Colon (tissue), 2 donors: ENCODE measurements at regions not wholly inside any gene's neighbourhood (a gene's known extent, or its start where the extent isn't known, plus 50 kb on each side); places are given as distances from the start of the nearest gene placed in this dataset.
"Not testable (repeated sequence)": the region's sequence is repeated elsewhere in the genome, so short reads cannot be mapped to it uniquely, and the experiment has no call there.

ENCODE experiments used
- FAIRE-seq: peaks from 2 replicates; lab custom pipeline; 2012; peaks lifted over from hg19 to GRCh38; lab: Jason Lieb, UNC
- donor health status: control.
- donor health status: control.

DNA sequence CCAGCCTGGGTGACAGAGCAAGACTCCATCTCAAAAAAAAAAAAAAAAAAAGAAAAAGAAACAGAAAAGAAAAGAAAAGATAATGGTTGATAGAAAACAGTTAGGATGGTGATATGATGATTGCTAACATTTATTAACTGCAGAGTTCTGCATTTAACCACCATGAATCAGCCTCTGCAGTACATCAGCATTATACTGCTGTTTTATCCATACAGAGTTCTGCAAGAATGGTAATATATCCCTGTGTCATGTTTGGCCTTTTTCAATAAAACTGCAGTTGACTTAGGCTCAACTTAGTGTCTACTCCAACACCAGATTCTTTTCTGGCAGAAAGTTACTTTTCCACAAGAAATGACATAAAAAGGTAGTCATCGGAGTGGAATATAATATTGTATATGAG lies 62.6 kb downstream of the DUSP6 start:
- FAIRE-seq: no peak

DNA sequence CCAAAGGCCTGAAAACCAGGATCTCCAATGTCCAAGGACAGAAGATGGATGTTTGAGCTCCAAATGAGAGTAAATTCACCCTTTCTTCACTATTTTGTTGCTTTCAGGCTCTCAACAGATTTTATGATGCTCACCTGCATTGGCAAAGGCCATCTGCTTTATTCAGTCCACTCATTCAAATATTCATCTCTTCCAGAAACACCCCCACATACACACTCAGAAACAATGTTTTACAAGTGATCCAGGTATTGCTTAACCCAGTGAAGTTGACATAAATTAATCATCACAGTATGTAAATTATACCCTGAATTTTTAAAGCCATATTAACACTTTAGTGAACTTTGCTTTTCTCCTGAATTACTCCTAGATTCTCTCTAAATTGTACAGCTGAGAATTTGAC lies 63.3 kb downstream of the DUSP6 start:
- FAIRE-seq: no peak

DNA sequence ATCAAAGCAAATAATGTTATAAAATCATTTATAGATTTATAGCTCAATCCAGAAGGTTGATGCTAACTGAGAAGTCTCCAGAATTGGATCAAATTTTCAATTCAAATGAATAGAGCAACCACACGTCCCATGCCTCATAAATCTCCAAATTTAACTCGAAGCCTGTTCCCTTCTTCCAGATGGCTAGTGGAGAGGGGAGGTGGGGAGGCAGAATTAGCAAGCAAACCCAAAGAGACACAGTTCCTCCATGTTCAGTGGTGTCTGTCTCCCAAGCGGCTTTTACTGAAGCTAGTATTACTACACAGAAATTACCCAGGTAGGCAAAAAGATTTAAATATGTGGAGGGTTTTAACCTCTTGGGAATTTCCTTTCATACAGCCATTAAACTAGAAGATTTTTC lies 65.8 kb downstream of the DUSP6 start:
- no peak for FAIRE-seq

DNA sequence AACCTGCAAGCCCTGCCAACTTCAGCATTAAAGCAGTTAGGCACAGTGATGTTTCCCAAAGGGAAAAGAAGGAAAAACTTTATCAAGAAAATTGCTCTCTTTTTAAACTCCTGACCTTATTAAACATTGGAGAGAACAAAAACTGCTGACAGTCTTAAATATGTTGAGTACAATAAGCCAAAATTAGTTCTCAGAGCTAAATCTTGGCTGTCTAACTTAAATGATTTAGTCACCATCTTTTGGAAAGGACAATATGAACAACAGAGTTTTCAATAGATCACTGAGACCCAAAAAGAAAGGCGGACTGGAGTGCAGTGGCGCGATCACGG lies 70.8 kb downstream of the DUSP6 start:
- no peak for FAIRE-seq

DNA sequence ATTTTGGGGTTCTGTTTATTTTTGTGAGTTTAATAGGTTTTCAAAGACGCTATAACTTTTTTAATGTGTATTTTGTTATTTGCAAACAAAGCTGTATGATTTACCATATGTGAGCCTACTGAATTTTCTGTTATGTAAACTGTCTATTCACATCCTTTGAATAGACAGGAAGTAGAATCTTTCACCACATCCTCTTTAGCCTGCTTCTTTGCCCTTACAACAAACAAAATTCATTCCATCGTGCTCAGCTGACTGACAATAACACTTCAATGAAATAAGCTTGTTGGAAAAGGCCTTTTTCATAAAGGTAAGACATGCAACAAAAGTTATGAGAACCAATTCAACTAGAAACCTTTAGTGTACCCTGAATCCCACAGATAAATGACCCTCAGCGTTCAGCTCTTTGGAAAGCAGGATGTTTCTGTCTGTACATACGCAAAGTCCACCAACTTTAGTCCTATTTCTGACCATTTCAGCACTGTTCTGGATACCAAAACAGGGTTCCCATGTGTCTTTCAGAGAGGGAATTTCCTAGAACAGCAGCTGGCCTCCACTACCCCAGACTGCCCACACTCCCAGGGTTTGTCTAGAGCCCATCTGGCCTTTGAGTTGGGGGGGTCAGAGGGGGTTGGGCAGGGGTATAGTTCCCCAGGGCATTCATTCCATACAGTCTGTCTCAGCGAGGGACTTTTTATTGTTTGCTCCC lies 71.3 kb downstream of the DUSP6 start:
- no peak for FAIRE-seq

DNA sequence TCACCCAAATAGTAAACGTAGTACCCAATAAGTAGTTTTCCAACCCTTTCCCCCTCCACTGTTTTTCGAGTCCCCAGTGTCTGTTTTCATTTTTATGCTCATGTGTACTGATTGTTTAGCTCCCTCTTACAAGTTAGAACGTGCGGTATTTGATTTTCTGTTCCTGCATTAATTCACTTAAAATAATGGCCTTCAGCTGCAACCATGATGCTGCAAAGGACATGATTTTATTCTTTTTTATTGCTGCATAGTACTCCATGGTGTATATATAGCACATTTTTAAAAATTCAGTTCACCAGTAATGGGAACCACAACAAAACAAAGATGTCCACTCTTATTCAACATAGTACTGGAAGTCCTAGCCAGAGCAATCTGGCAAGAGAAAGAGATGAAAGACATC lies 72.8 kb downstream of the DUSP6 start:
- FAIRE-seq: no peak

DNA sequence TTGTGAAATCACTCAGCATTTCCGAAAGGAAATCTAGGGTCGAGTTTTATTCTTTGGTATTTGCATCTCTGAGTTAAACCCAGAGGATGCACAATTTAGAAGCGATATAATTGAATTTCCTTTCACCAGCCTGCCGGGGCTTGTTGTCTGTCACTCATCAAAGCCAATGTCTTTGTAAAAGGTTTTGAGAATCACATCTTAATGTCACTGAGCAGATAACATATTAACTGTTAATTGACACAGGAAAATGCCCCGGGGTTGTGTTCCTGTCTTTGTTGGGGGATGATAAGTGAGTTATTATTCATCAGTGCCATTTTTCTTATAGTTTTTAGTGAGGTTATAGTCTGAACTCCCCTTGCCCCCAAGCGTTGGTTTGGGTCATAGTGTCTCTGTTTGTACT lies 73.4 kb downstream of the DUSP6 start:
- FAIRE-seq: no peak

DNA sequence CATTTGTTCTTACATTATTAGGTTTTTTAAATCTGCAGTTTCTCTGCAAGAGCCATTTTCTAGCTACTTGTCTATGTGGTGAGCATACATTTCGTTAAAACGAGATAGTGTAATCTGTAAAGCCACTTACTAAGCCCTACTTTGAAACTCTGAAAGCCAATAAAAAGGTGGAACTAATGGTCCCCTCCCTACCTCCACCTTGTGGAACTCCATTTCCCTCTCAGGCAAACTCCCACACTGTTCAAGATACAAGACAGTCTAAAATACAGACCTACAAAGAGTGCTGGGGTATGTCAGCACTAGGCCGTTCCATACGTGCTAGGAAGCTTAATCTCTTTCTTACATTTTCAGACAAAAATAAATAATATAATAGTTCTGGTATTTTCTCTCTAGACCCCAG lies 74.1 kb downstream of the DUSP6 start:
- FAIRE-seq: no peak

DNA sequence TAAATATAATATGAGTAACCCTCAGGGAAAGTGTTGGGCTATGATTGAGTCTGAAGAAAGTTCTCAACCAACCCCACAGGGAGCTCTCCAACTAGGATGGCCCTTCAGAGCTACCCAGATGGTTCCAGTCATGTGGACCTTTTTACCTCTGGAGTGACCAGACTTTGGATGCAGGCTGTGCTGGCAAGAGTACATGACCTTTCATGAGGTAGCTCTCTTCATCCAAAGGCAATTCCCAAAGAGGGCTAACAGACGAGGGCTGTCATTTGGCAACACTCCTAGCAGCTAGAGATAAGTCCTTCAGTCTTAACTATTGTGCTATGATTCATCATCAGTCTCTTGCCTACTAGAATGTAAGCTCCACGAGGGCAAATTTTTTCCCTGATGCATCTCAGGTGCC lies 75.4 kb downstream of the DUSP6 start:
- no peak for FAIRE-seq

DNA sequence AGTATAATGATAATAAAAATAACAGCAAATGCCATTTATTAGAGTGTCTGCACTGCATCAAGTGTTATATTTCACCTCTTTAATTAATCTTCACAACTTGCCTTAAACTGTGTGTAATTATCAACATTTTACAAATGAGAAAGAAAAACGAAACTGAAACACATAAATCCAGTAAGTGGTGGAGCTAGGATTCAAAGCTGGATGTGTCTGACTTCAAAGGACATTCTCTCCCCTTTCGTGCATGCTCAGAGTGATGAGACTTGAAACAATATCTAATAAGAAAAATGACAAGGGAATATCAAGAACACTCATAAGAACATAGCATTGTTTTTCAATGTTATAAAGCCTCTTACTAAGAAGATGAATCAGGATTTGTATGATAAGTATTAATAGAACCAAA lies 78.8 kb downstream of the DUSP6 start:
- no peak for FAIRE-seq

DNA sequence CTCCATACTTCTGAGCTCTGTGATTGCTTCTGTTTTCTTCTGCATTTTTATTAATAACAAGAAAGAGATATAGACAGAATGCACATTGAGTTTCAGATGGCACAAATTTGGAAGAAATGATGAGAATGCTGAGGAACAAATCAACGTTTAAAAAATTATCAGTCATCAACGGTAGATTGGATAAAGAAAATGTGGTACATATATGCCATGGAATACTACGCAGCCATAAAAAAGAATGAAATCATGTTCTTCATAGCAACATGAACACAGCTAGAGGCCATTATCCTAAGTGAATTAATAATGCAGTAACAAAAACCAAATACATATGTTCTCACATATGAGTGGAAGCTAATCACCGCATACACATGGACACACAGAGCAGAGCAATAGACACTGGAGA lies 81.8 kb downstream of the DUSP6 start:
- no peak for FAIRE-seq

DNA sequence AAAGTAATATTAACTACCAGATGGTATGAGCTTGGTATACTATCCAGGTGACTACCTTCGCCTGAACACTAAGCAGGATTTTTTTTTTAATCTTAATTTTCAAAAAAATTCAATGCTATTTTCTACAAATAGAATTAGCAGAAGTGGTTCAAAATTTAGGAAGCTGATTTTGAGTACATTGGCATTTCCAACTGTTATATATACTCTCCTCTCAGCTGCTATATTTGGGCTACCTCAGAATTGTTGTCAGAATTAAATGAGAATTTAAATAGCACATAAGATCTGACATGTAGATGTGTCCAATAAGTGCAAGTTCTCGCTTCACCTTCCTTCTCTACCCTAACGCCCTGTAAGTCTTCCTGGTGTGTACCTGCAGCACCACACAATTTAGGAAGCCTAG lies 83.1 kb downstream of the DUSP6 start:
- FAIRE-seq: no peak

DNA sequence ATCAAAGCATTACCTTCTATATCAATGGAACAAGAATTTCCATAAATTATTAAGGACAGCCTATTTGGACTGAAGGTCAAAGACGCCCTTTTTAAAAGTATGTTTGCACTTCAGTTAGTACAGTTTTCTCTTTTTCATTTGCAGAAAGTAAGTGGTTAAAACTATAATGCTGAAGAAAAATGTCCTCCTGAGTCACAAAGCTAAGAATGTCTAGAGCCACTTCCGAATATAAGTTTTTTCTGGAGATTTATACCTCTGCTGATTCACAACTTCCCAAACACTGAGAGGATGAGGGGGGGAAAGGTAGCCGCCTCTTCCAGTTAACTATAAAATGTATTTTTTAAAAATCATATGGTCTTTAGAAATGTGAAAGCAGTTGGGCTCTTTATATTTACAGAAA lies 84.9 kb downstream of the DUSP6 start:
- FAIRE-seq: no peak

DNA sequence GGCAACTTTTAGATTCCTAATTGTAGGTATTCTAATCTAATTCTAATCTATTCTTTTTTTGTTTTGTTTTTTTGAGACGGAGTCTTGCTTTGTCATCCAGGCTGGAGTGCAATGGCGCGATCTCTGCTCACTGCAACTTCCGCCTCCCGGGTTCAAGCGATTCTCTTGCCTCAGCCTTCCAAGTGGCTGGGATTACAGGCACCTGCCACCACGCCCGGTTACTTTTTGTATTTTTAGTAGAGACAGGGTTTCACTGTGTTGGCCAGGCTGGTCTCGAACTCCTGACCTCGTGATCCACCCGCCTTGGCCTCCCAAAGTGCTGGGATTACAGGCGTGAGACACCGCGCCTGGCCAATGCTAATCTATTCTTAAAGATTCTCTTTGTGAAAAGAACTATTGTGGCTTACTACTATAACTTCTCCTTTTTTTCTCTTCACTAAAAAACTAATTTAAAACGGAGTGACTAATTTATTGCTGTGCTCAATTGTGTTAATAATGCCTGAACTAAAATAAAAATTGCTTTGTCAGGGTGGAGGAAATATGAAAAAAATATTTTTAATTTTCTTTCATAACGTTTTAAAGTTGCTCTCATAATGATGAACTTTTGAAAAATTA lies 85.6 kb downstream of the DUSP6 start:
- not testable (repeated sequence) for FAIRE-seq

DNA sequence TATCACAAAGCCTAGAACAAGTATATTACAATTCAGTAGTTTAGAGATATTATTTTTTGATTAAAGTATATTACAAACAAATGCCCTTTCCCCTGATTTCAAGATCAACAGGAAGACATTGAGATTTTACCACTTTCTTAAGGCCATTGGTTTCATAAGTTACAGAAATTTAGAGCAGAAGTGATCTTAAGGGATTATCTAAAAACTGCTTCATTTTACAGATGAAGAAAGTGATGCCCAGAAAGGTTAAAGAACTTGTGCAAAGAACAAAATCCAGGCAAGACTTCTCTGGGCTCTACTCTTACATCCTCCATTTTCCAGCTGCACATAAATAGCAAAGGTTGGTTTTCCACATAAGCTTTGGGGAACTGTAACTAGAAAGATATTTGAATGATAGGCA lies 87.5 kb downstream of the DUSP6 start:
- FAIRE-seq: no peak

DNA sequence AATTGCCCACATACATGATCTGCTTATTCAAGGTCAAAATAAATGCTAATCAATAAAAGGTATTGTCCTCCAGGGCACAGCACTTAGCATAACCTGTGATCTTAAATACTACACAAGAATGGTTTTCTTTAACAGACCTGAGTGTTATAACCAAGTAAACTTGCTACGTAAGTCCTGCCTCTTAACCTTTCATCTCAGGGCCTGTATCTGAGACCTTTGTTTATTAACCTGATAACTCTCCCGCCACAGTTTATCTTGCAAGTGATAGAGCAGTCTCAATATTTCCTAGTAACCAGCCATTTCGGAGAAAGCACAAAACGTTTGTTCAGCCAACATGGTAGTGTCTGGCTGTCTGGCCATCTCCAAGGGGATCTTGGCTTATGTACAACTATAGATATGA lies 88.4 kb downstream of the DUSP6 start:
- no peak for FAIRE-seq

DNA sequence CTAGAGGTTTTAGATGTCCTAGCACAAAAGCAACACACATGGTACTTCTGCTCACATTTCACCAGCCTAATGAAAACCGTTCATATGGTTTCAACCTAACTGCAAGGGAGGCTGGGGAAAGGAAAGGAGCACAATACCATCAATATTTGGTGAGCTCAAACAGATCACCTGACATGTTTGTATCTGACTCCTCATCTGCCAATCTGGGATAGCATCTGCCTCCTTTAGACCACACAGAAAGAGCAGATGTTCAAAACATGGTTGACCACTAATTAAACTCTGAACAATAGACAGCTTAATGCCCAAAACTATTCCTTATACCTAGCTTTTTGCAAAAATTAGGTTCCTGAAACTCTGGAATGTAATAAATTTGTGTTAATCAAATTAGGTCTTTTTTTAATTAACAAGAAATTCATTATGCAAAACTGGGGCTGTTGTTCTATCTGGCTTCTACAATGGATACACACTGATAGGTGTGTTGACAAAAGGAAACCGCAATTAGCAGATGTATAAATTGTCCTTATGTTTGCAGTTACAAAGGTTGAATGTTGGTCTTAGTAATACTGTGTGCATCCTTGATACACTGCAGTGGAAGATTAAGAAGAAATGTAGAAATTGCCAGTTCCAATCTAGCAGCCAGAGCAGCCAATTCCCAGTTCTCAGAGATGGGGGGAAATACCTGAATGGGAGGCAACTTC lies 89.3 kb downstream of the DUSP6 start:
- no peak for FAIRE-seq

DNA sequence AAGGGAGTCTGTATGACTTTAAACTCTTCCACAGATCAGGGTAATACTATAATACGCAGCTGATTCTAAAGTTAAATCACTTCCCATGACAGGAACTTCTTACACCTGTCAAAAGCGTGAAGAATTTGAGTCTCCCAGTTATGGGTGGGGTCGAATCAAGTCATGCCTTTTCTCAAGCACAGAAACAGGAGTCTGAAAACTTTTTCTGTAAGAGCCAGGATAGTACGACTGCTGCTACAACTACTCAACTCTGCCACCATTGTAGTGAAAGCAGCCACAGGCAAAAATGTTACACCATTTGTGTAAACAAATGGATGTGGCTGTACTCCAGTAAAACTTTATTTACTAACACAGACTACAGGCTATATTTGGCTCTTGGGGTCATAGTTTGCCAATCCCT lies 90.3 kb downstream of the DUSP6 start:
- no peak for FAIRE-seq

DNA sequence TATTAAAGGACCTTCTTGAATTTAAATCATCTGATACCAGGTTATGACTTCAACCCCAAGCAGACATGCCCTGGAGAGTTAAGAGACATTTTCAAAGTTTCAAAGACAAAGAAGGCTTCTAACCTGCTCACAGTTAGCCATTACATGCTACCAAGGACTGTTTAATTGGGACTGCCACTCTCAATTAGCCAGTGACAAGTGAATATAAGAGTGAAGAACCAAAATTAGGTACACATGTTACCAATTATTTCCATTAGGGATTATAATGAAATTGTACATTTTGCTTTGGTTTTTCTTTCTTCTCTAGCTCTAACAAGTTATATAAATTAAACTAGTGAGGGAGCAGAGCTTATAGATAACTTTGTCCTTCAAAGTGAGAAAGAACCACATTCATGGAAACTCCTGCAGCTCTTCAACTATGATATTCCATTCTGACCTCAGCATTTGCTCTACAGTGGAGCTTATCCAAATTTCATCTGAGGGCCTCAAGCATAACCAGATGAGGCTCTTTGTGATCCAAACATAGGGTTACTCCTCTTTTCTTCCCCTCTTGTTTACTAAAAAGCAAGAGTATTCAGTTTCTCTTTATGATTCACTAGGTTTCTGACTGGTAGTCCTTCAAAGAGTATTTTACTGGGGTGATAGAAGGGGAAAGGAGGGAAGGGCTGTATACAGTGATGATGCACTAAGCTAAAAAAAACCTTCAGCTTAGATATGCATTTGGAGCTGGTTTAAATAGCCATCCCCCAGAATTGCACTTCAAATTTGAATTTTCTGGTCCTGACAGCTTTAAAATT lies 91.3 kb downstream of the DUSP6 start:
- no peak for FAIRE-seq

DNA sequence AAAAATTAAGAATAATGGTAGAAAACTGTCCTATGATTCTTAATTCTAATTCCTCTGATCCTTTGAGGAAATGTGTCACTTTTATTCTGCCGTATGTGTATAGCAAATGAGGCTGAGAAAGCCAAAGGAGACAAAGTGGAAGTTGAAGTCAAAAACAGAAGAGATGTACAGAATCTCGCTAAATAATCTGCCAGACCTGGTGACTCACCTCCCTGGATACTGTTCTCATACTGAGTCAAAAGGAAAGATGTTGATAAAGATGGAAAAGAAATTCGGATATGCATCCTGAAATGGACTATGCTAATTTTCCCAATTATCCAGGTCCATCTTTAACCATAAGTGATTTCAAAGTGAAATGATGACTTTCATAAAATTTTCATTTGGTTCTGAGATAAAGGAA lies 92.5 kb downstream of the DUSP6 start:
- no peak for FAIRE-seq

DNA sequence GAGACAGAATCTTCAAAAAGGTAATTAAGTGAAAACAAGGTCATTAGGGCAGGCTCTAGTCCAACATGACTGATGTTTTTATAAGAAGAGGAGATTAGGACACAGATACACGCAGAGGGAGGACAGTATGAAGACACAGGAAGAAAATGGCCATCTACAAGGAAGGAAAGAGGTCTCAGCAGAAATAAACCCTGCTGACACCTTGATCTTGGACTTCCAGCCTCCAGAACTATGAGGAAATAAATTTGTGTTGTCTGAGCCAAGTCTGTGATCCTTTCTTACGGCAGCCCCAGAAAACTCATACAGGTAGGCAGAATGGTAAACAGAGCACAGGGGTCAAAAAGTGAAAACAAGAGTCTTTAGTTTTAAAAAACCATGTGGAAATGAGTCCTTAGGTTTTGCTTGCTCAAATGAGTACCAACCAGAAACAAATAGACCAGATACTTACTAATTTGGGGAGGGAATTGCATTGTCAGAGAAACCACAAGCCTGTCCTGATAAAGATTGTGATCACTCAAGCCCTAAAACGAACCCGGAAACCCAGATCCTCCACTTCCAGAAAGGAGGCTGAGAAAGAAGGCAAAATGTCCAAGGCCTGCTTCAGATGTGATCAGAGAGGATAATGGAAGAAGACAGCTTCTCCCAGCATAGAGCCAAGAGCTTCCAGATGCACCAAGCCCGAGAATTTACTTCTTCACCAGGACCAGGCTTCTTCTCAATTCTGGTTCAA lies 93.9 kb downstream of the DUSP6 start:
- no peak for FAIRE-seq

DNA sequence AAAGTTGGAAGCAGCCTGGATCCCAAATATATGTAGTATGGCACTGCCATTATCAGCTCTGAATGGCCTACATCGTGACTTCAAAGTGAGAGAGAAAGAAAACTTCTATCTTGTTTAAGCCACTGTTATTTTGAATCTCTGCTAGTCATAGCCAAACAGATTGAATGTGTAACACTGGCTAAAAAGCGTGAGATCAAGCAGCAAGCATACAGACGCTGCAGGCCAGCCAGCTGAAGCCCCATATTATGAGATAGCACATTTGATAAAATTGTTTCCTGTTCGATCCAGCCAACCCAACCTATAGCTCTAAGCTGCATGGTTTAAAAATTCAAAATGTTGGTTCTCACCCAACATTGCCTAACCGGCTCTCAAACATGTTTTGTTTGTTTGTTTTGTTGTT lies 95.0 kb downstream of the DUSP6 start:
- FAIRE-seq: no peak
